NCI-H524 (cell line): ENCODE measurements at regions not wholly inside any gene's neighbourhood (a gene's known extent, or its start where the extent isn't known, plus 50 kb on each side); places are given as distances from the start of the nearest gene placed in this dataset.
A peak's percentile ranks its signal among the peaks of the same experiment; 100 is the strongest.

Source experiments
- DNase-seq, 2 experiments: peaks; one replicate each; lab custom pipeline; 2025; lab: John Stamatoyannopoulos, UW

DNA sequence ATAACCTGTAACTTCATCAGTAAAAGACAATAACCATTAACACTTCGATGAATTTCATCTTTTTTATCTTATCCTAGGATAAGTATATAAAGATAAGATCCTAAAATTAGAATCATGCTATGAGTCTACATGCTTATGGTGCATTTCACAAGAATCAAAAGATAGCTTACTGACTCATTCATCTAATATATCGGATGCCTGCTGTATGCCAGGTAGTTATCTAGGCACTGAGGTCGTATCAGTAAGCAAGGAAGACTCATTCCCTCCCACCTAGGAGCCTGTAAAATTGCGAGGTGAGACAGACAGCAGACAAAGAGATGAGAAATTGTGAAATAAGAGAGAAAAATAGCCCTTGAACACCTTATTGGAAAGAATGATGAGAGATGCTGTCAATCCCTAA is 240.6 kb upstream of the ADAMTSL1 start:
- no peak for DNase-seq

DNA sequence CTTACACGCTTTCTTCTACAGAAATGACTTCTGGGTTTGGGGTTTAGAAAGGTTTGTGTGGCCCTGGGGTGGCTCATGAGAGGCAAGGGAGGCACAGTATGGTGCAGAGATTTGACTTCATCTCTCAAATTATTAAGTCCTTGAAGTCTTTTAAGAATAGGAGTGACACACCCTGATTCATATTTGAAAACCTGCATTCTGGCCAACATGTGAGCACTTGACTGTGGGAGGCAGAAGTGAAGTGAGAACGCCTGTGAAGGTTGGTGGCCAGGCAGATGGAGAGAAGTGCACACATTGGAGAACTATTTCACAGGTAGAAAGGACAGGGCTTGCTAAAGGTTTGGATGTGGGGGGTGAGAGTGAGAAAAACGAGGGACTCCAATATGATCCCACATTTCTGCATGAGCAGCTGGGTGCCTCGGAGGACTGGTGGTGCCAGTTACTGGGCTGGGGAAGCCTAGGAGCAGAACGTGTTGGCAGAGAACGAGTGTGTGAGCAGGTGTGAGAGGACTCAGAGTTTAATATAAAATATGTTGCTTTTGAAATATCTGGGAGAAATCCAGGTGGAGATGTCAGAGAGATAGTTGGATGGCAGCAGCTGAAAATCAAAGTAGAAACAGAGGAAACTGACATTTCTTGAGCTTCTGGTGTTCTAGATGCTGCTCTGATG is 240.0 kb upstream of the ADAMTSL1 start:
- no peak for DNase-seq

DNA sequence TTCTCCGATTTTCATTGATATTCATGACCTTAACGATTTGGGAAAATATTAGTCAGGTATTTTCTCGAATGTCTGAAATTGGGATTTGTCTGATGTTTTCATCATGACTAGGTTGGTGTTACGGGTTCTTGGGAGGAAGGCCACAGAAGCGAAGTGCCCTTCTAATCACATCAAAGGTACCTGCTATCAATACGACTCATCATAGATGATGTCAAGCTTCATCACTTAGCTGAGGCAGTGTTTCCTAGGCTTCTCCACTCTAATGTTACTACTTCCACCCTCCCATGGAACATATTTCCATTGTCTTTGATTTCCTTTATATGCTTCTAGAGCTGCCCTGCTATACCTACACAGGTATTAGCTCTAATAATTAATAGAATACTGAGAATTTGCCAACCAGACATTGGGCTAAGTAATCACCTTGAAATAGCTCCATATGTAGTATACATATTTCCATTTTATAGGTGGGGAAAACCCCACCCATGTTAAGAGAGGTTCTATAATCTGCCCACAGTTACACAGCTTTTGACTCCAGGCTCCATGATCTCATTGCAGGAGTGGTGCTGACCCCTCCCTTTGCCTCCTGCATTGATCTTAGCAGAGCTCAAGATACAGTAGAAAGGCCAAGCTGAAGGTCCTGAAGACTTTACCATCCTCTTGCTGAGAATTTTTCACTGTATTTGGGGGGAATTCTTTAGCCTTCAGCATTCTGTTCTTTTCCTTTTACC is 238.6 kb upstream of the ADAMTSL1 start:
- DNase-seq: no peak

DNA sequence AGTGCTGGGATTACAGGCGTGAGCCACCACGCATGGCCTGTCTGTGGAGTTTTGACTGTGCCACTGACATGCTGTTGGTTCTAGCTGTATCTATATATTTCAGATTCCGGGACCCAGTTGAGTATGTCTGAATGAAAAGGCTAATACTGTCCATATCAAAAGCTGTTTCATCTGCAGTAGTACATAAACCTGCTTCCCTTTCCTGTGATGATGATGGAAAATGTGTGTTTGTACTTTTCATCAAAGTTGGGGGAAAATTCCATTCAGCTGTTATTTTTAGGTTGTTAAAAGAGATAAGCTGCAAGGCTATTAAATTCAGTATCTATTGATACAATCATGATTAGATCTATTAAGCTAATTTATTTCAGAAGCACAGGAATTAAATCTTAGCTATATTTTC is 237.6 kb upstream of the ADAMTSL1 start:
- no peak for DNase-seq

DNA sequence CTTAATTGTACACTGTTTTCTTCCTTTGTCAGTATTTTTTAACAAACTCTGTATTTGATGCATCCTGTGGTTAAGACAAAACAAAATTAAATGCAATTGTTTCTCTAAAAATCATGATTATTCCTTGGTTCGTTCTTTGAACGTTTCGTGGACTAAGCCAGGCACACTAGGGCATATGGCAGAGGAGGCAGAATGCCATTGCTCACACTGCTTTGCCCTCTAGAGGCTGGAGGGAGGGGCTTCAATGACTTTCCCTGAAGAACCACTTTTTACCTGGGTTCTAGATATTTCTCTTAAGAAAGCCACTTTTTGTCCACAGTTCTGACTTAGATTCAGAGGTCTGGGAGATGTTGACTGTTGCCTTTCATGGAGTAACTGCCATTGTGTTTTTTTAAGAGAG is 236.2 kb upstream of the ADAMTSL1 start:
- no peak for DNase-seq

DNA sequence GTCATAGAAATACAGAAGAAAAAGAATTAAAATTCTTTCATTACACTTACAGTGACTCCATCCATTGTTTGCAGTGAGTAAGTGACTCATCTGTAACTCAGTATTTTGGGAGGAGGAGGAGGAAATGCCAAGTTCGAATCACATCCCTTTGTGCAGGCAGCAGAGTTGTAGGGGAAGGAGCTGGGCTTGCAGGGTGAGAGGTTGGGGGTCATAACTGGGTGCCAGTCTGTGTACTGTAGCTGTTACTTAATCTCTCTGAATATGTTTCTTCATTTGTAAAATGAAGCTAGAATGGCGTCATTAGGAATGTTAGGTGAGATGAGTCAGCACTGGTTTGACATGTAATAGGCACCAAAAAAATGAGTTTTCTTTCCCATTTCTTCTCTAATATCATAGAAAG is 235.7 kb upstream of the ADAMTSL1 start:
- no peak for DNase-seq

DNA sequence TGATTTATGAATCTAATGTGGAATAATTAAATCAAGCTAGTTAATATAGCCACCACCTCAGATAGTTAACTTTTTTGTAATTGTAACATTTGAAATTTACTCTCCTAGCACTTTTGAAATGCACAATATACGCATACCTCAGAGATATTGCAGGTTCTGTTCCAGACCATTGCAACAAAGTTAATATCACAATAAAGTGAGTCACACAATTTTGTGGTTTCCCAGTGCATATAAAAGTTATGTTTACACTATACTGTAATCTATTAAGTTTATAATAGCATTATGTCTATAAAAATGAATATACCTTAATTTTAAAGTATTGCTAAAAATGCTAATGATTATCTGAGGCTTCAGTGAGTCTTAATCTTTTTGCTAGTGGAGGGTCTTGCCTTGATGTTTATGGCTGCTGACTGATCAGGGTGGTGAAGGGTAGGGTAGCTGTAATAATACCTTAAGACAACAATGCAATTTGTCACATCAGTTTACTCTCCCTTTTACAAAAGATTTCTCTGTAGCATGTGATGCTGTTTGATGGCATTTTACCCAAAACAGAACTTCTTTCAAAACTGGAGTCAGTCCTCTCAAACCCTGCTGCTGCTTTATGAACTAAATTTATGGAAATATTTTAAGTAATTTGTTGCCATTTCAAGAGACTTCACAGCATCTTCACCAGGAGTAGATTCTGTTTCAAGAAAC is 235.1 kb upstream of the ADAMTSL1 start:
- no peak for DNase-seq

DNA sequence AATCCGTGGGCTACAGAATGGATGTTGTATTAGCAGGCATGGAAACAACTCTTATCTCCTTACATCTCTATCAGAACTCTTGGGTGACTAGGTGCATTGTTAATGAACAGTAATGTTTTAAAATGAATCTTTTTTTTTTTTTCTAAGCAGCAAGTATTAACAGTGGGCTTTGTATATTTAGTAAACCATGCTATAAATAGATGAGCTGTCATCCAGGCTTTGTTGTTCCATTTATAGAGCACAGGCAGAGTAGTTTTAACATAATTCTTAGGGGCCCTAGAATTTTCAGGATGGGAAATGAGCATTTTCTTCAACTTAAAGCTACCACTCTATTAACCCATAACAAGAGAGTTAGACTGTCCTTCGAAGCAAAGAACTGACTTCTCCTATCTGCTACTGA is 233.7 kb upstream of the ADAMTSL1 start:
- no peak for DNase-seq

DNA sequence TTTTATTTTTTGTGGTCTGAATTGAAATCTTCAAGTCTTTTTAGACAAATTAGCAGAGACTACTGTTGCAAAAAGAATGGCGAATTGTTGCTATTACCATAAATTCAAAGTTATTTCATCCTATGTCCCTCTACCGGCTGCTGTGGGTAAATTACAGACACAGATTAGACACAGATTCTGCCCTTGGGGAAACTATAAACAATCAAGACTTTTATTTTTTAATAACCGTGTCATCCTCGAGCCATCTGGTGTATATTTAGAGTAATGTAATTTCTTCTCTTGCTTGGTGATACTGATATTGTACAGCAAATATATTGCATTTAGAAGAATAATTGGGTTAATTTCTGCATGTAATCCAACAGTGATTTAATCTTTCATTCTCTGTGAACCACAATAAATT is 228.0 kb upstream of the ADAMTSL1 start:
- DNase-seq: peak in 1 of 2 experiments; percentile 11

DNA sequence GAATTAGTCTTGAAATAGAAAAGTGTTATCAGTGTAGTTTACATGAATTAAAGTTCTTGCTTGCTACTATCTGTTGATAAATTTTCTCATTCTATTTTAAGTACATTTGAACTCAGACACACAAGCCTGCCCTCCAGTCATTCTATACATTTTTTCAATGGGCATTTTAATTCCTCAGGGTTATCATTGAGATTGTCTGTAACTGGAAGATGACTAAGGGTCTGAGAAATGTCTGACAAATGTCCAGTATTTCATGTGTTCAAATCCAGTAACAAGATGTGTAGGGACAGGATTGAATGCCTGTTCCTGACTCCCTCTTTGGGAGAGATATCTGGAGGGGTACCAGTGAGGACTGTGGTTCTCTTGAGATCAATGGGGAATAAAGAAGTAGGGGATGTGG is 223.9 kb upstream of the ADAMTSL1 start:
- DNase-seq: no peak

DNA sequence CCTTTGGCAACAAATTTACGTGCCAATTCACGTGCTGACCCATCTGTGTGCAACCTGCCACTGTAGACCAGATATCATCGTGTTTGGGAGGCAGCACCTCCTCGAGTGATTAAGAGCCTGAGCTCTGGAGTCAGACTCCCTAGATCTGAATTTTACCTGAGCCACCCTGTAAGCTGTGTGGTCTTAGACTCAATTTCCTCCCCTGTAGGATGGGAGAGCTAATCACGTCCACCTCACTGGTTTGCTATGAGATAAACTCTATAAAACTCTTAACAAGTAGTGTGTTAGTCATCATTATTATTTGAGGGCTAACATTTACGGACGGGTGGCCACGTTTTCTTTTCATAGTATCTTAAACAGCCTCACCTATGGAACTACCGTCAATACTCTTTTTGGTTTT is 220.0 kb upstream of the ADAMTSL1 start:
- no peak for DNase-seq

DNA sequence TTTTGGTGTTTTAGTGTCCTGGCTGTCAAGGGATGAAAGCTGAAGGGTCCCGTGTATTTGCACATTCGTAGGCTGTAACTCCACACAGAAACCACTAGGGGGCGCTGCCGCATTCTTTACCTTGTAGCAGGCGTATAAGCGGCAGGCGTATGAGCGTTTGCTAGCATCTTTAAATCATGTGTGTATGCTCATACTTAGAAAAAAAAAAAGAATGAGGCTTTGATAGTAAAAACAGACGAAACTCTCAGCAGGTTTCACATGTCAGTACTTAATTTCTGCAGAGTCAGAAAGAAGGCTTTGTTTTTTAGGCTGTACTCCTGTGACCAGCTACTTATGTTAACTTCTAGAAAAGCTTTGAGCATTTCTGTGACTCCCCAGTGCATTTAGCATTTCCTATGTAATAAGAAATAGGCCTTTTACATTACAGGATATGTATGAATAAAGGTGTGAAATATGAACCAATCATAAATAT is 218.8 kb upstream of the ADAMTSL1 start:
- peak; percentile 58 to 80 for DNase-seq

DNA sequence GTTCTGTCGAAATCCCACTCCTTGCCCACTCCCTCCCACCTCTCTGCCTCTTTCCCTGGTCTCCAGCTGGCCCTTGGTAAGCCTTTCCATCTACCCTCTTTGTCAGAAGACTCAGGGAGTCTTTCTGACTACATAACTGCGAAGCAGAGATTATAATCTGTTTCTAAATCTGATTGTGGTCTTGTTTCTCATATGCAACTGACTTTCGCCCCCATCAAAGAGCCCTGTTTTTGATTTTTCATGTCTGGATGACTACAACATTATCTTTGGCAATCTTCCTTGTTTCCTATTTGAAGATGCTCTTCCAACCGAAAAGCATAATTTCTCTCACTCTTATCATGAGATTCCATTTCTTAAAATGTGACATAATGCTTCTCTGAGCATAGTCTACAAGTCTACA is 218.2 kb upstream of the ADAMTSL1 start:
- DNase-seq: no peak

DNA sequence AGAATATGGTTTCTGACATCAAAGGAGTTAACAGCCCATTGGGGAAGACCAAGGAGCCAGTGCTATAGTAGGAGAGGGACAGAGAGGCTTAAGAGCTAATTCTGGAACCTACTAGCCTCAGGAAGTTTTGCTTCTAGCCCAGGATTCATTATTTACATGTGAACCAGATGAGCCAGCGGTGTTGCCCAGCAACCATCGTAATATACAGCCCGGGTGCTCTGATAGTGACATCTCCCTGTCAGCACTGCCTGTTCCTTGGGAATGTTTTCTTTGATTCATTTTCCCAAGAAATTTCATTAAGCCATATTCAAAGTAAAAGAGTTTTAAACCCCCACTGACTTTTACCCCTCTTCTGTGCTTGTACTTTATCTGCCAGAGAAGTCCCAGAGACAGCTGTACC is 217.4 kb upstream of the ADAMTSL1 start:
- no peak for DNase-seq

DNA sequence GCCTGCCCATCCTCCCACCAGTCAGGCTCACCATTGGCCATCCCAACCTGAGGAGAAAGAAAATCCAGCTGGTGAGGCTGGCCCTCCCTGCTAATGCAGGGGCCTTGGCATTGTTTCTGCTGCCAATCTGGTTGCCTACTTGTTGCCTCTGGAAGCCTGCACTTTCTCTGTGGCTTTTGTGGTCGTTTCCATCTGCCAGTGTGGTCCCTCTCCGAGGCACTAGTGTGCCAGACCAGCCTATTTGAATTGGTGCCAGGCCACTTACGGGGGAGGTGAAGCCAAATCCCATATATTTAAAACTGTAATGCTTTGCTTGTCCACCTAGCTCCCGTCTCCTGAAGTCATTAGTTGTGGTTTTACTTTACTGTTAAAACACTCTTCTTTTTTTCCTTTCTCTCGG is 213.4 kb upstream of the ADAMTSL1 start:
- no peak for DNase-seq

DNA sequence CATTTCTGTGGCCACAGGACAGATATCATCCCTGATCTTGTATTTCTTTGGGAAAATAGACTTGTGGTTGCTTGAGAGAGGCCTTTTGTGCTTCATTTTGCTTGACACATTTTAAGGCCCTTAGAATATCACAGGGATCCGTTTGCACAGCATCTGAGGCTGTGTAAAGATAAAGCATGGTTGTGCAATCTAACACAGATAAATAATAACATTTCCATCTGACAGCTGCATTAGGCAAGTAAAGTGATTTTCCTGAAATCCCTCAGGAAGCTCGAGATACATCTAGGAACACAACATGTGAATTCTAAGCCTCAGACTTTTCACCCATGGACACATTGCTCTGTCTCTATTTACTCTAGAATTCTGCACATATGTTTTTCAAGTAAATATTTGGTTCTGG is 212.8 kb upstream of the ADAMTSL1 start:
- no peak for DNase-seq

DNA sequence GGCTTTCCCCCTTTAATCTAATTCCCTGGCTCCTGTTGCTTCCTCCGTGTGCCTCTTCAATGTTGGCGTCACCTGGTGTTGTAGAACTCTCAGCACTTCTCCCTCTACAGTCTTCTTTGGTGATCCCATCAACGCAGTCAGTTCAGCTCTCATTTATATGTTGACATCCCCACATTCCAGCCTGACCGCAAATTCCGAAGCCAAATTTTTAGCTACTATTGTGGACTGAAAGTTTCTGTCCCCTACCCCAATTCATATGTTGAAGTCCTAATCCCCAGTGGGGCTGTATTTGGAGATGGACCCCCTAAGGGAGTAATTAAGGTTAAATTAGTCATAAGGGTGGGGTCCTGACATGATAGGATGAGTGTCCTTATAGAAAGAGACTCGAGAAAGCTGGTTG is 210.6 kb upstream of the ADAMTSL1 start:
- DNase-seq: no peak

DNA sequence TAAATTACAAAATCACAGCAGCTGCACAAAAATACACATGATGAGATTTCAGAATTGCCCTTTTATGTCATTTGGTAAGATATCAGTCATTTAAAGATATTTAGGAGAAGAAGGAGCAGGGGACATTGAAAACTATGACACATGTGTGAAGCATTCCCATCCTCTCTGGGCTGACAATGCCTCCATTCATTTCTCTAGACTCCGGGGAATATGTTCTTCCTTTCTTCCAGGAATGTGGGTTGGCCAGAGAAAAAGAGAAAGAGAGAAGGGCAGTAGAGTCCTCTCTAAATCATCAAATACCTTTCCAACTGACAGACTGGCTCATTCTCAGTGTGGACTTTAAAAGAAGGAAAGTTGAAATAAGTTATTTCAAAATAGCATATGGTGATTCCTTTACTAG is 205.6 kb upstream of the ADAMTSL1 start:
- DNase-seq: no peak

DNA sequence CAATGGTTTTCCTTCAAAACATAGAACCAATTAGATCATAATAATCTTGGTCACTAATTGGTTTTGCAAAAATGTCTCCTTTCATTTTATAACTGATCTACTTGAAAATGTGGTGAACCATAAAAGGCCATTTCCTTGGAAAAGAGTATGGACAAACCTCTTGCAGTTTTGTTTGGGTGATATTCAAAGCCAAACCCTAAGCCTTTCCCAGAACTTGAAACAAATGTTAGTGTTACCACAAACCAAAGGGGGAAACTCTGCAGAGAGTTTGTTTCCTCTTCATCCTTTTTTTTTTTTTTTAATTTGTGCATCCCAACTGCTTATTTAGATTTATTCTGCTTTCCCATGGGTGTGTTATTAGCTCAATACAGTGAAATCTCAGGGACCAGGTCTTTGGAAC is 204.4 kb upstream of the ADAMTSL1 start:
- no peak for DNase-seq

DNA sequence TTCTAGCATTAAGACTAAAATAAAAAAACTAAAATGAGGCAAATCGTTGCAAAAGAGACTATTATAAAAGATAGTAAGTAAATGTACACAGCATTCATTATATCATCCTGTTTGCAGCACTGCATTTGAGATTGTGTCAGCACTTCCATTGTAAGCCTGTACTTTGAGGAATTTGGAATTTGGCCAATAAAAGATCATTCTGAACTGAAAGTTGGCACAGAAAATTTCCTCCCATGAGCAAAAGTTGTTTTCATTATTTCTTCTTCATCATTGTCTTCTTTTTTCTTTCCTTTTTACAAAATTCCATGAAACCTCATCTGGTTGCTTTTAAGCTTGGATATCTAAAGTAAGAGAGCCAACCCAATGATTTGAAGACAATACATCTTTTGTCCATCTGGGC is 199.3 kb upstream of the ADAMTSL1 start:
- DNase-seq: no peak

DNA sequence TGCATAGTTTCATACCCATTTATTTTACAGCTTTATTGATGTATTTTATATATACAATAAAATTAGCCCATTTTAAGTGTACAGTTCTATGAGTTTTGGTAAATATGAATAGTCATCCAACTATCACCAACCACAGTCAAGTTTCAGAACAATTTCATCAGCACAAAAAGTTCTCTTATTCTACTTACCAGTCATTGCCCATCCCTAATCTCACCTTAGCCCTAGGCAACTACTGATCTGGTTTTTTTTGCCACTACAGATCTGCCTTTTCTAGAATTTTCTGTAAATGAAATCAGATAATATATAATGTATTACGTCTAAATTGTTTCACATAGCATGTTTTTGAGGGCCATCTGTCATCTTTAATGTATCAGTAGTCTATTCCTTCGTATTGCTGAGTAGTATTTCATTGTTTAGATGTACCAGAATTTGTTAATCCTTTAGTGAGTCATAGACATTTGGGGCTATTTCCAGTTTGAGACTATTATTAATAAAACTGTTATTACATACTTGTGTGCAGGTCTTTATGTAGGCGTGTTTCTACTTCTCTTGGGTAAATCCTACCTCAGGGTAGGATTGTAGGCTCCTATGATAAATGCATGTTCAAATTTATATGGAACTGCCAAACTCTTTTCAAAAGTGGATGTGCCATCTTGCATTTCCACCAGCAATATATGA is 198.5 kb upstream of the ADAMTSL1 start:
- DNase-seq: no peak

DNA sequence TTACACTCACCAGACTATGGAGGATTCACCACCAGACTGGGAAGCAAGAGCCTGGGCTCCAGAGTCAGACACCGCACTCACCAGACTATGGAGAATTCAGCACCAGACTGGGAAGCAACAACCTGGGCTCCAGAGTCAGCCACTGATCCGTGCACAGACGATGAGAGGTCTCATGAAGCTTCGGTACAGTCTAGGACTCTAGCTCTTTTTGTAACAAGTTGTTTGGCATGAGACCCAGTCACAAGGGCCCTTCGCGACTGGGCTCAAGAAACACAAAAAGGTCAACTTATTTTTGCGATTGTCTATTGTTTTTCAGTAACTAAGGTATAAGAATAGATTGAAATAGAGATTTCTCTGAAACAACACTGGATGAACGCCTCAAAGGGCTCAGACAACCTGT is 192.7 kb upstream of the ADAMTSL1 start:
- DNase-seq: no peak

DNA sequence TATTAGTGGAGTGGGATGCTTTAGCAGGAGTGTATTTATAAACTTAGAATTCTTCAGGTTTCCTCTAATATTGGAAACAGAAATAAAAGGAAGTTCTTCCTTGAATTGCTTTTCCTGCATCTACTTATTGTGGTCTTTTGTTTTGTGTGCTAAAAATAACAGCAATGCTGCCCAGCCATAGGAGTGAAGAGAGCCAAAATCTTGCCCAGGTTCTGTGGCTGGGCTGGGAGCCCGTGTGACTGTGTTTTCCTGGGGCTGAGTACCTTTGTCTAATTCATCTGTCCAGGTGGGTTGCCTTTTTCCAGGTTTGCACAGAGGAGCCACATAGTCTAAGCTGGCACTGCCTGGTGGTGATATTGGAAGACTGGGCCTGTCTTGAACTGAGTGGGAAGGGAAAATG is 179.7 kb upstream of the ADAMTSL1 start:
- DNase-seq: no peak
